NCI-H2081 (cell line): ENCODE measurements at regions not wholly inside any gene's neighbourhood (a gene's known extent, or its start where the extent isn't known, plus 50 kb on each side); places are given as distances from the start of the nearest gene placed in this dataset.
A peak's percentile ranks its signal among the peaks of the same experiment; 100 is the strongest.

ENCODE experiments used
- DNase-seq, 2 experiments: peaks; one replicate each; lab custom pipeline; 2025; lab: John Stamatoyannopoulos, UW

DNA sequence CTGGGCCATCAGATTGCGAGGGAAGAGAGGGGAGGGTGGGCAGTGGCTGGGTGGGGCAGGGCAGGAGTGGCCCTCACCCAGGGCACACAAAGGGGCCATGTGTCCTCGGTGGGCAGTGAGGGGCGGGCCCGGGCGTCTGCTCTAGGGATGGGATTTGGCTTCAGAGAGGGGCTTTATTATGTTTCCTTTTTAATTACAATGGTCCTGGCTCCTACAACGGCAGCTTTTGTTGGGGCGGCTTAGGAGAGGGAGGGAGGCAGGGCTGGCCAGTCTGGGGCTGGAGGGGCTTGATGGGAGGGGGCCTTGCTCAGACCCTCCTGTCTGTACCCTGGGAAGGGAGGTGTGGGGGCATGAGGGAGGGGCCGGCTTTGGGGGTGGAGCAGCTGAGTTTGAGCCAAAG lies 102.8 kb upstream of the WNT4 start:
- no peak for DNase-seq

DNA sequence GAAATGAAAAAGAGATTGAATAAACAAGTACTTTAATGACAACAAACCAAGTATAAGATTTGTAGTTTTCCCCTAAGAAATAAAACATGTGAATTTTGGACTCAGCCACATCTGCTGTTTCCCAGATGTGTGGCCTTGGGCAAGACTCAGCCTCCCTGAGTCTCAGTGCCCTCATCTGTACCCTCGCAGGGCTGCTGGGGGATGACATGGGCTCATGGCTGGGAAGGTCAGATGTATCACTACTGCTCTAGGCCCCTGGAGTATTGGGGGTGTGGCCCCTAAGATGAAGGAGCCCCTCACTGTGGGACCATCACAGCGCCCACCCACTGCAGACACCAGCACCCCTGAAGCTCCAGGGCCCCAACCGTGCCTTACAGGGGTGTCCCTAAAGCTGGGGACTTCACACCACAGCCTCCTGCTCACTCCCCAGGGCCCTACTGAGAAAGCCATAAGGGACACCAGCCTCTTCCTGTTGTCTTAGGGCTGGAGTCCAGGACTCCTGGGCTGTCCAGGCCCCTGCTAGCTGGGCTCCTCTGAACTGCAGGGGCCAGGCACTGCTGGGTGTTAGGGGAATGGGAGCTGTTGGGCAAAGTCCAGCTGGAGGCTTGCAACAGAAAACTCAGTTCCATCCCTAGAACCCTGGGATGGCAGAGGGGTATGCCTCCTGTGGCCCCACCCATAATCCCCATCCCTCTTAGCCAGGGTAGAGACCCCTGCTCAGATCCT lies 104.0 kb upstream of the WNT4 start:
- no peak for DNase-seq

DNA sequence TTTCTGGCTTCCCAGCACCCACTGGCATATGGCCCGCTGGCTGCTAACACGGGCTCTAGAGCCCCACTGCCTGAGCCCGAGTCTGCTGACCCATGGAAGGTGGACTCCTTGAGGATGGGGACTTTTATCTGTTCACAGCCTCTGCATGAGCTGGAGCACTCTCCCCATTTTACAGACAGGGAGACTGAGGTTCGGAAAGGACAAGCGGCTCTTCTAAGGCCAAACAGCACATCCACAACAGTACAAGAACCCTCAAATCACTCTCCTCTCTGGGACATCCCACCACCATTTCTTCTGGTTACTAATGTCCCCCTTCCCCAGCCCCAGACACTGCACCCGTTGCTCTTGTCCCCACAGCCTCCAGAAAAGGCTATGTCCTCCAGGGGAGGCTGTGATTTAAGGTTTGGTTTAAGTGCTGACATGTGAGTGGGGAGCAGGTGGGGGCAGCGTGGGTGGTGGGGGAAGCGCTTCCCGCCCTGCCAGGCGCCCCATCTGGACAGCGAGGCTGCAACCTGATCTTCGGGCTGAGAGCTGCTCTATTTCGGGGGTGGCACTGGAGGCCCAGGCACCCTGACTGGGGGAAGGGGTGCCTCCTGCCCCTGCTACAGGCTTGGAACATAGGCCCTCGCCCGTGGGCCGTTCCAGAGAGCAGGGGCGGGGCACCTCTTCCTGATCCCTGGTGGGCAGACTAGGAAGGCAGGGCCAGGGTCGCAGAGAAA lies 104.8 kb upstream of the WNT4 start:
- DNase-seq, result no peak

DNA sequence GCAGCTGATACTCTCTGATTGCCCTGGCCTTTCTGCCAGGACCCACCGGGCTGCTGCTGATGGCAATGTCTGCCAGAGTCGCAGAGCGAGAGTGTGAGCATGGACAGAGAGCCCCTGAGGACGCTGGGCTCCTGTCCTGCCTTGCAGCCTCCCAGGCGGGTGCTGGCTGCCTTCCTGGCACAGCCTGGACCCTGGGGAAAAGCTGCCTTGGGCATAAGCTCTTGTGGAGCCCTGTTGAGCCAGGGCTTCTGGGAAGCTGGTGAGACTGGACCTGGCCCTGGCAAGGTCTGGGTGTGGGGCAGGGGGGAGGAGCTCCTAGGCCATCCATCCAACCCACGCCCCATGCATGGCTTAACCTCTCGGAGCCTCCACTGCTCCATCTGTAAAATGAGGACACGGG lies 105.8 kb upstream of the WNT4 start:
- no peak for DNase-seq

DNA sequence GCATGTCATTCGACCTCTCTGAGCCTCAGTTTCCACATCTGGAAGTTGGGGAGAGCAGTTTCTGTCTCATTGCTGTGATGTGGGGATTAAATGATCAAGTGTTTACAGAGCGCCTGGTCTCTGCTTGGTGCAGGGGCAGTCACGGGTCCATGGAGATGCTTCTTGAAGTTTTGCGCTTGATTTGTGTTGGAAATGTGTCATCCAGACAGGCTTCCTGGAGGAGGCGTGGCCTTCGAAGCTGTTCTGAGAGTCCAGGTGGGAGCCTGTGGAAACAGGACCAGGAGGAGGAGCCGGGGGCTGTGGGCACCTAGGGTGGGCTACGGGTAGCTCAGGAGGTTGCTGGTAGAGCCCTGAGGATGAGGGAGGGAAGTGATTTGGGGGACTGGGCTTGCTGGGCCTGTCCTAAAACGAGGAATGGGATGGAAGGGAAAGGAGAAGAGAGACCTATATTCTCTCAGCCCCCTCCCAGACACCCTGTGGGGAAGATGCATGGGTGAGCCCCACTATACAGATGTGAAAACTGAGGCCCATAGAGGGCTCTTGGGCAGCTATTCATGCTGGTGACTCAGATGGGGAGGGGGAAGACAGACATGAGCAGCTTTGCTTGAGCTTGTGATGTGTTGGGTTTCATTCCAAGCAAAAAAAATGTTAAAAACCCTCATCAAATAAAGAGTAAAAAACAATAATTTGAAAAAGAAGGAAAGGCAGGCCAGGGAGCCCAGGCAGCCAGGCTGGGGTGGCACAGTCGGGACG lies 107.2 kb upstream of the WNT4 start:
- no peak for DNase-seq

DNA sequence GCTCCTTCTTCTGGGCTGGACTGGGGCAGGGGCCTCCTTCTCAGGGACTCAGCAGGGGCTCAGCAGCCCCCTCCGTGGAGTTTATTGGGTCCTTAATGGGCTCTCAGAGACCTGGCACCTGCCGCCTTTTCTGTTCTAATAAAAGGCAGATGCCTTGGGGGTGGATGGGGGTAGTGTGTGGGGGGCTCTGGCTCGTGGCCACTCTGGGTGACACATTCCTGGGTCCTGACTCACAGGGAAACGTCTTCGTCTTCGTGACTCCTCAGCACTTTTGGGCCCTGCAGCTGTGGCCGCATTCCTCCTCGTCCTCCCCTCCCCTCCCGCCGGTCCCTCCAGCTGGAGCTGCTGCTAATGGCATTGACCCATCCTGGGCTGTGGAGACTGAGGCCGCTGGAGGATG lies 107.8 kb upstream of the WNT4 start:
- DNase-seq, result no peak

DNA sequence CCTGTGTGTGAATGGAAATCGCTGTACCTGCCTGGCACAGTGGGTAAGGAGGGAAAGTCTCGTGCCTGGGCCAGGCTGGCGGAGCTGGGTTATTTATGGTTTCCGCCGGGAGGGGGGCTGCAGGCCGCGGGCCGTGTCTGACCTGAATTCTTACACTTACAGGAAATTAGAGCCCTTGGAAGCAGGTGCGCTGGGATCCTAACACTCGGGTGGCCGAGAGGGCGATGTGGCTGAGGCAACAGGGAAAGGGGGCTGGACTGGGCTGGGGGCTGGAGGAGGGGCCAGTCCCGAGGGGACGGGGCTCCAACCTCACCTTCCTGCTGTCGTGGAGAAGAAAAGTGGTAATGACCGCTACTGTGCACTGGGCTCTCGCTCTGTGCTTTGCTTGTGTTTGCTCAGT lies 109.4 kb upstream of the WNT4 start:
- no peak for DNase-seq

DNA sequence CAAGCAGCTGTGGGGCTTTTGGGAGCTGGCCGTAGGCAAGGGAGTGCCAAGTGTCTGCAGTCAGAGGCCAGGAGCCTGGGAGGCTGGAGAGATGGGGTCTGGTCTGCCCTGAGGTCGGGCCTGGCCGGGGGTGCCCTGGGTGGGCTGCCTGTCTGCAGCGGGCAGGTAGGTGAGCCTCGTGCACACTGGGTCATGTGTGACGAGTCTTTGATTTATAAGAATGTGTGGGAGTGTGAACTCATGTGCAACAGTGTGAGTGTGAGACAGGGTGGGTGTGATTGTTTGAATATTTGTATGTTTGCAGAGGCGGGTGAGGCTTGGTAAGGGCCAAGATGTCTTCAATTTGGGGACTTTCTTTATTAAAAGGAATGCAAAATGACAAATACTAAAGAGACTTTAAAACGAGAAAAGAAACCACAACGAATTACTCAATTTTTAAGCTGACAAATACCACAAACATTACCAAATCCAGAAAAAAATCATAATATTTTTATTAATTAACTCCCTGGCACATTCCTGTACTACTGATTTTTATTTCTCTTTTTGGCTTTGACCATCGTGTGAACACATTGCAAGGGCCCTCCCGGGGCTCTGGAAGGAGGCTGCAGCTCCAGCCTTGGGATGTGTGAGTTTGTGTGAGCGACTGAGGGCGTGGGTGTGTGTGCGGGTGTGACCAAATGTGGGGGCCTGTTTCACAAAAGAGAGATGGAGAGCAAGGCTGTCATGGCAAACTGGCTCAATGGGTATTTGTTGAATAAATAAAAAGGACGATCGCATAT lies 110.3 kb upstream of the WNT4 start:
- DNase-seq, result no peak

DNA sequence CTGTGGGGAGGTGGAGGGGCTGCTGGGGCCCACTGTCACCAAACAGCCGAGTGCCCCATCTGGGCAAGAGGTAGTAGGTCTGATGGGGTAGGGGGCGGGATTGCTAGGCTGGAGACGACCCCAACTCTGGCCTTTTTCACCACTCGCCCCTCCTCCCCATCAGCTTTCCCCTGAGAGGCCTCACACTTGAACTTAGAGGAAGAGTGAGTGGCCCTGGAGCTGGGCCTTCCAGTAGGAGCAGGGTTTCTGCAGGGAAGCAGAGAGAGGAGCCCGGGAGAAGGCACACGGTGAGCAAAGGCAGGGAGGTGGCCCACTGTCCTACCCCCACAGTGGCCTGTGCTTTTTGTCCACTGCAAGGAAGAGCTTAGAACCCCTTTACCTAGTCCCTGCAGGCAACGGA lies 111.9 kb upstream of the WNT4 start:
- no peak for DNase-seq

DNA sequence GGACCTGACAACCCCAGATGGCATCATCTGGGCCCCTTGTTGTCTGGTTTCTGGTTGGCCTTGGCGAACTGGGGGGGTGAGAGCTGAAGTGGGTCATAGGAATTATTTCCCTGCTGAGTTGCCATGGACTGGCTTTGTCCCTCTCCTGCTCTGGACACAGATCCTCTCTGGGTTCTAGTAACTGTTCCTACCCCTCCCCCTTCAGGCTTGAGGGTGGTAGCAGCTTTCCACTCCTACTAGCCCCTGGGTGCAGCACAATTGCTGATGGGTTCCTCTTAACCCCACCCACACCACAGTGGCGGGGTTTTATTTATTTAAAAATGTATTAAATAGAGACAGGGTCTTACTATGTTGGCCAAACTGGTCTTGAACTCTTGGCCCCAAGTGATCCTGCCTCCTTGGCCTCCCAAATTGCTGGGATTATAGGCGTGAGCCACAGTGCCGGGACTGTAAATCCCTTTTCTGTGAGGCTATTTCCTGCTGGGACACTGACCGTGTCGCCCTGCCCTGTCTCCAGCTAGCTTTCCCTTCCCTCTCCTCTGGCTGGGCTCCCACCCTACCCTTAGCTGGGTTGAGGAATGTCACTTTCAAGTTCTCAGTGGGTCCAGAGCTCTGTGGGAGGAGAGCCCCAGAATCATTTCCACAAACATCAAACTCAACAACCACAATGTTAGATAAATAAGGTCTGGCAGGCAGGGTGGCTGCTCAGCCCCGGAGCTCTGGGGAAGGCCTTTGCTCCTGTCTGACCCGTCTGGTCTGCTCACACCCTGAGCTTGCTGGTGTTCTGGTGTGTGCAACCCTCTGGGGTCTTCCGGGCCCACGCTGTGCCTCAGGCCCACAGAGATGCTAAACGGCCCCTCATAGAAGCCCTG lies 112.7 kb upstream of the WNT4 start:
- no peak for DNase-seq

DNA sequence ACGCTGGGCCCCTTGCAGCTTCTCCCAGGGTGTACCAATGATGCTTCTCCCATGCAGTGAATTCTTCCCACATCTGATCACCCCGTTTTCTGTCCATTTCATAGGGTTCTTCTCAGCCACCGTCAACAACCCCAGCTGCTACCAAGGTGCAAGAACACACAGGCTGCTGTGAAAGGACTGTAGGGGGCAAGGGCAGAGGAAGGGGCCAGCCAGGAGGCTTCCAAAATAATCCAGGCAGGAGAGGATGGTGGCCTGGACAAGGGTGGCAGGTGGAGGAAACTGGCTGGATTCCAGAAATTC lies 113.3 kb upstream of the WNT4 start:
- DNase-seq, result peak in 1 of 2 experiments; percentile 21

DNA sequence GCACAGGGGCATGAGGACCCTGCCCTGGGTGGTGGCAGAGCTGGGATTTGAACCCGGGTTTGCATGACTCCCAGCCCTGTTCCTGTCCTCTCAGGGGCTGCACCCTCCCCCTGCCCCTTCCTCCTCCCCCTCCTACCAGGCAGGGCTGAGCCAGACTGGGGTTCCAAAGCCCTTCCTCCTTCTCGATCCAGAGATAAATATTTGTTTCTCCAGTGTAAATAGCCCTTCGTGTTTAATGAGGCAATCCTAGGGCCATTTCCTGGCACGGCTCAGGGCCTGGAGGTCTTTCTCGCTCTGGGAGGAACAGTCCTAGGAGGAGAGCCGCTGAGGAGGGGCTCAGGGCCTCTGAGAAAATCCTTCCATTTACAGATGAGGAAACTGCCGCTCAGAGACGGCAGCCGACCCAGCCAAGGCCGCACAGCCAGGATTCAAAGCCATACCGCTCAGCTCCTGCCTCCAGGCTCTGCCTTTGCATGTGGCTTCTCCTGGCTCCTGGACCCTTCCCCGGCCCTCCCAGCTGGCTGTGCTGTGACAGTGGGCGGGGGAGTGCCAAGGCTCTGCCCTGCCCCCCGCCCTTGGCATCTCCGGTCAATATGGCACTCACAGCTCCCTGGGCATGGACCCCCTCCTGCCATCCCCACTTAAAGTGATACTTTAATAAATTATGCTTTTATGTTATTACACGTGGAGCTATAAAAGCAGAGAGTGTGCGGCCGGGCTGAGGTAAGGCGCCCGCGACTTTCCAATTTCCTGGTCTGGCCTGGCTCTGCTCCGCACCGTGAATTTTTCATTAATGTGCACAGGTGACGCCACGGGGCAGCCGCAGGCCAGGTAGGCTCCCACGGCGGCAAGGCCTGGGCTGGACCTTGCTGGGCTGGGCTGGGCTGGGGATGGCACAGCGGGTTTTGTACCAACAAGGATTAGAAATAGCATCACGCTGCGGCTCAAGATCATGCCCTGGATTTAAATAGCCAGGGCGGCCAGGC lies 114.7 kb upstream of the WNT4 start:
- DNase-seq, result peak; percentile 54 to 69

DNA sequence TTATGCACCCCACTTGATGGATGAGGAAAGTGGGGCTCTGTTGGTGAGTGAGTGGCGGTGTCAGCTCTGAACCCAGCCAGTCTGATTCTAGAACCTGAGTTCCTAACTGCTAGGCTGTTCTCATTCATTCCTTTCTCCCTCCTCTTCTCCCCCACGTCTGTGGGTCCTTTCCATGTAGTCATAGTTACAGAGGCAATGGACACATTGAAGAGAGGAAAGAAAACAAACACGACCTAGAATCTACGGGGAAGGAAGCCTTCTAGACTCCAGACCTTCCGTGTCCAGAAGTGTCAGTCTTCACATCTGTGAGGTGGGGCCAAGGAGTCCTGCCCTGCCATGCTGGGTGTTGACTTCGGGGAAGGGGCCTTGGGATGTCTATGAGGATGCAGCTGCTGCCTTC lies 115.8 kb upstream of the WNT4 start:
- DNase-seq, result no peak

DNA sequence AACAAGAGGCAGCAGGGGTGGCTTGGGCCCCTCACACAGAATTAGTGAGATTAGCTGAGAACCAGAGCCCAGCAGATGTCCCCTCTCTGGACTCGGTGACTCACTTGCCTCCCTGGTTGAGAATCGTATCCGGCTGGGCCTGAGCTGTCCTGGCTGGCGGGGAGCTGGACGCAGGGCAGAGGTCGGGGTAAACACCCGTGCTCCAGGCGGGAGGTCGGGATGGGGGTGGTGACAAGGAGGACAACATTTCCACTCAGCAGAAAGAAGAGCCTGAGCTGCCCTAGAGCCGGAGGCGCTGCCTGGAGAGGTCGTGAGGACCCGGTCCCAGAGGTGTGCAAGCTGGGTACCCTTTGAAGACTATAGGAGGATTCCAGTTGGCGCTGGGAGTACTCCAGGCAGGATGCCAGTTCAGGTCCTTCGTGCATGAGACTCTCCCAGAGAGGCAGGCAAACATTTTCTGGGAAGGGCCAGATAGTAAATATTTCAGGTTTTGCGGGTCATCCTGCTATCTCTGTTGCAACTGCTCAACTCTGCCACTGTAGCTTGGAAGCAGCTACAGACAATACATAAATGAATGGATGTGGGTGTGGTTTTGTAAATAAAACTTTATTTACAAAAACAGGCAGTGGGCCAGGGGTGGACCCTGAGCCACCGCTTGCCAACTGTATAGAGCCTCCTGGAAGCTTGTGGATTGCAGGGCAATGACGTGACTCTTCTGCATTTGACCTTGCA lies 116.8 kb upstream of the WNT4 start:
- peak; percentile 54 to 76 for DNase-seq

DNA sequence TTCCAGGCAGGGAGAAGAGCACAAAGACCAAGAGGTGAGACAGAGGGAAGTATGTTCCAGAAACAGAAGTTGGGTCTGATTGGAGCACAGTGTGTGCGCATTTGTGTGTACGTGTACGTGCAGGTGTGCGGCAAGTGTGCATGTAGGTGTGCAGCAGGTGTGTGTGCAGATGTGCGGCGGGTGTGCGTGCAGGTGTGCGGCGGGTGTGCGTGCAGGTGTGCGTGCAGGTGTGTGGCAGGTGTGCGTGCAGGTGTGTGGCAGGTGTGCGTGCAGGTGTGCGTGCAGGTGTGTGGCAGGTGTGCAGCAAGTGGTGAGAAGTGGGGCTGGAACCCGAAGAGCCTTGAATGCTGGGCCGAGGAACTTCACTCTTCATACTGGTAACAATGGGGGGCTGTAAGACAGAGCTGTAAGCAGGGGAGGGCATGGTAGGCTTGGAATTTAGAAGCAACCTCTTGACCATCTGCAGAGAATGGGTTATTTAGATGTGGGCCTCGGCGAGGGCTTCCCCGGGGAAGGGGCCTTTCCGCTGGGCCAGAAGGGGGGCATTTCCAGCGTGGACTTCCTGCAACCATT lies 118.0 kb upstream of the WNT4 start:
- no peak for DNase-seq

DNA sequence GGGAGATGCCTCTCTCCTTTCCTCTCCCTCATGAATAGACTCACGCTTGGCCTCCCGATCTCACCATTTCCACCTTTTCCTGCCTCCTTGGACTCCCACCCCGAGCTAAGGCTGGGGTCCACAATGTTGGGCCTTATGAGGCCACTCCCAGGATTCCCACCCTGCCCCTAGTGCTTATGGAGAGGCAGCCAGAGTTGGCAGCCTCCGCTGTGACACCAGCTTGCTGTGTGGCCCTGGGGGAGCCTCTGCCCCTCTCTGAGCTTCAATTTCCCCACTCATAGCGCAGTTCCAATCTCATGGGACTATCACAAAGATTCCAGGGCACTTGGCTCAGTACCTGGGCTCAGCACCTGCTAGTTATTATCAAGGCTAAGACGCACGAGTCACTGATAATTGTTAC lies 118.7 kb upstream of the WNT4 start:
- peak in 1 of 2 experiments; percentile 46 for DNase-seq

DNA sequence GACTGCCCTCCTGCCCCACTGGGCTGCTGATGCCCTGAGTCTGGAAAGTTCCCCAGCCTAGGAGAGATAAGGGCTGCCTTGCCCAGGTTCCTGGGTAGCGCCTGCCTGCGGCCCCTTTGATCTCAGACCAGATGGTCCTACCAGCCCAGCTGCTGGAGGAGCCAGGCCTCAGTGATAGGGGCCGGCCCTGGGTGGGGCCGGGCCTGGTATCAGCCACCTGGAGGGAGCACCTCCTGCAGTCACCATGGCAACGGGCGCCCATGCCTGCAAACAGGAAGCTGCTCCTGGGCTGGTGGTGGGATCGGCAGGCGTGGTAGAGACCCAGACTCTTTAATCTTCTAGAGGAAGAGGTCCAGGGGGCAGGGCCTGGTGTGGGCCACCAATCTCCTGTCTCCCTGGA lies 119.7 kb upstream of the WNT4 start:
- DNase-seq, result peak; percentile 29 to 58

DNA sequence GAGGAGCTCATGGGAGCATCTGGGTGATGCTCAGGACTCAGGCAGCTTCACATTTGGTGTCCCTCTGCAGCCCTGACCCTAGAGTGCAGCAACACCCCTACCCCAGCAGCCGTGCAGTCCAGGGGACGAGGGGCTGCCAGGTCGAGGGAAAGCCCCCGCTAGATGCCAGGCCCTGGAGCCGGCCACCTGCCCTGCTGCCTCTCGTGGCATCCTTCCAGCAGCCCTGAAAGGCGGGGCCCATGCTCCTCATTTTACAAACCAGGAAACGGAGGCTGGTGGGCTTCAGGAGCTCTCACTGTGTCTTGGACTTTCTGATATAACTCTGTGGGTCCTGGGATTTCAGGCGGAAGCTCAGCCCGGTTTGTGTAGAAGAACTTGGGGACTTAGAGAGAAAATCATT lies 120.5 kb upstream of the WNT4 start:
- no peak for DNase-seq
